ENCODE measurements at regions not wholly inside any gene's neighbourhood (a gene's known extent, or its start where the extent isn't known, plus 50 kb on each side); places are given as distances from the start of the nearest gene placed in this dataset.

GRCh38 chr13:34878329-34878728 is 63.7 kb upstream of the NBEA start:
- Mint-ChIP-seq H3K4me3 (no peak overlapping the region), H3K9me3 (ENCODE audit: insufficient read depth) (no peaks in the 10 kb centered on the region)
- DNase-seq, result no peak

GRCh38 chr13:34879851-34880250 is 62.2 kb upstream of the NBEA start:
- no peak overlapping the region for H3K27ac Mint-ChIP-seq
- no peak for ATAC-seq (ENCODE audit: low read depth)

More at GRCh38 chr13:34878329-34878728, 63.7 kb upstream of the NBEA start:
- peaks cover 8% of the 10 kb centered on the region for H3K27me3 Mint-ChIP-seq
- Histone ChIP-seq H3K9me3 (ENCODE audit: control extremely low read depth in 1 of 3, control insufficient read depth in 2 of 3, insufficient read depth in 1 of 3, low read length in 2 of 3) (no peaks in the 10 kb centered on the region), H3K4me1 (ENCODE audit: control insufficient read depth in 2 of 2, insufficient read depth in 2 of 2, low read length in 2 of 2) (no peaks in the 10 kb centered on the region), H3K27ac (ENCODE audit: low read length in 2 of 2) (no peak overlapping the region), H3K27me3 (replicated peaks in 1 of 4; ENCODE audit: control extremely low read depth in 1 of 4, control insufficient read depth in 3 of 4, insufficient read depth in 4 of 4, low read length in 3 of 4) (no peaks in the 10 kb centered on the region), H3K36me3 (replicated peaks in 1 of 2; ENCODE audit: control extremely low read depth in 1 of 2, control insufficient read depth in 1 of 2, extremely low read depth in 1 of 2, insufficient read depth in 2 of 2, low read length in 1 of 2) (no peaks in the 10 kb centered on the region), H4K20me1 (ENCODE audit: control insufficient read depth, insufficient read depth, low read length, poor library complexity, severe bottlenecking) (no peaks in the 10 kb centered on the region), H2AFZ (ENCODE audit: insufficient read depth, low read depth, low read length, poor library complexity, severe bottlenecking) (no peak overlapping the region), H3K4me2 (replicated peaks; ENCODE audit: low read depth, low read length, poor library complexity, severe bottlenecking) (no peak overlapping the region), H3K9ac (ENCODE audit: low read length) (no peak overlapping the region), H3K79me2 (ENCODE audit: control insufficient read depth, insufficient read depth, low read length) (no peaks in the 10 kb centered on the region), H3K4me3 (ENCODE audit: control extremely low read depth in 1 of 5, extremely low read depth in 1 of 5, insufficient read depth in 1 of 5, low read depth in 2 of 5, low read length in 4 of 5) (no peak overlapping the region)
- intact Hi-C loops (cut with micrococcal nuclease), result no loop called here
- no peak overlapping the region for H3K27ac Mint-ChIP-seq
- TF ChIP-seq CTCF (IDR thresholded peaks at IDR 0.05), result no peak
- no peaks in the 10 kb centered on the region for H3K4me1 Mint-ChIP-seq
- ChIA-PET POLR2A (no interaction called here), CTCF (no interaction called here)
- ATAC-seq (ENCODE audit: low read depth), result no peak

More at GRCh38 chr13:34879851-34880250, 62.2 kb upstream of the NBEA start:
- Histone ChIP-seq H2AFZ (ENCODE audit: insufficient read depth, low read depth, low read length, poor library complexity, severe bottlenecking) (no peak overlapping the region), H3K4me1 (ENCODE audit: control insufficient read depth in 2 of 2, insufficient read depth in 2 of 2, low read length in 2 of 2) (no peaks in the 10 kb centered on the region), H3K36me3 (replicated peaks in 1 of 2; ENCODE audit: control extremely low read depth in 1 of 2, control insufficient read depth in 1 of 2, extremely low read depth in 1 of 2, insufficient read depth in 2 of 2, low read length in 1 of 2) (no peaks in the 10 kb centered on the region), H3K27me3 (replicated peaks in 1 of 4; ENCODE audit: control extremely low read depth in 1 of 4, control insufficient read depth in 3 of 4, insufficient read depth in 4 of 4, low read length in 3 of 4) (no peaks in the 10 kb centered on the region), H3K79me2 (ENCODE audit: control insufficient read depth, insufficient read depth, low read length) (no peaks in the 10 kb centered on the region), H4K20me1 (ENCODE audit: control insufficient read depth, insufficient read depth, low read length, poor library complexity, severe bottlenecking) (no peaks in the 10 kb centered on the region), H3K27ac (ENCODE audit: low read length in 2 of 2) (no peak overlapping the region), H3K4me2 (replicated peaks; ENCODE audit: low read depth, low read length, poor library complexity, severe bottlenecking) (no peak overlapping the region), H3K9me3 (ENCODE audit: control extremely low read depth in 1 of 3, control insufficient read depth in 2 of 3, insufficient read depth in 1 of 3, low read length in 2 of 3) (peaks cover 0 to 1% (median 0%) of the 10 kb centered on the region in 3 donors), H3K4me3 (ENCODE audit: control extremely low read depth in 1 of 5, extremely low read depth in 1 of 5, insufficient read depth in 1 of 5, low read depth in 2 of 5, low read length in 4 of 5) (no peak overlapping the region), H3K9ac (ENCODE audit: low read length) (no peak overlapping the region)
- no CpG with 5 or more reads among the region's 1 CpG for WGBS (ENCODE audit: insufficient coverage)
- DNase-seq, result no peak
- CTCF ChIA-PET, result no interaction called here
- POLR2A ChIA-PET, result no interaction called here
- no peak for TF ChIP-seq CTCF (IDR thresholded peaks at IDR 0.05)
- no peak for TF ChIP-seq EZH2 (IDR thresholded peaks at IDR 0.05; ENCODE audit: borderline replicate concordance, insufficient read depth, low read depth, low read length, poor library complexity, severe bottlenecking)
- intact Hi-C loops (cut with micrococcal nuclease), result no loop called here
- H3K4me1 Mint-ChIP-seq, result no peaks in the 10 kb centered on the region
- peaks cover 3% of the 10 kb centered on the region for H3K27me3 Mint-ChIP-seq
- H3K4me3 Mint-ChIP-seq, result no peak overlapping the region
- no peaks in the 10 kb centered on the region for H3K9me3 Mint-ChIP-seq (ENCODE audit: insufficient read depth)
